Fibroblast of villous mesenchyme (primary cell): ENCODE measurements at regions not wholly inside any gene's neighbourhood (a gene's known extent, or its start where the extent isn't known, plus 50 kb on each side); places are given as distances from the start of the nearest gene placed in this dataset.

Experiments
- DNase-seq: peaks from one replicate; pipeline ENCODE4 v3.0.0-alpha.2; 2010; ENCODE audit warnings: low read depth
- H3K4me3 ChIP-seq: 2 replicates; pipeline ENCODE4 v1.5.1; 2011; ENCODE audit warnings: low read depth, mild to moderate bottlenecking, low read length
- TF ChIP-seq, protein P1 (sequence below): IDR thresholded peaks from 2 replicates; pipeline ENCODE4 v1.5.1; 2012; ENCODE audit warnings: low read depth, mild to moderate bottlenecking, low read length; ENCODE audit not compliant: insufficient read depth

DNA sequence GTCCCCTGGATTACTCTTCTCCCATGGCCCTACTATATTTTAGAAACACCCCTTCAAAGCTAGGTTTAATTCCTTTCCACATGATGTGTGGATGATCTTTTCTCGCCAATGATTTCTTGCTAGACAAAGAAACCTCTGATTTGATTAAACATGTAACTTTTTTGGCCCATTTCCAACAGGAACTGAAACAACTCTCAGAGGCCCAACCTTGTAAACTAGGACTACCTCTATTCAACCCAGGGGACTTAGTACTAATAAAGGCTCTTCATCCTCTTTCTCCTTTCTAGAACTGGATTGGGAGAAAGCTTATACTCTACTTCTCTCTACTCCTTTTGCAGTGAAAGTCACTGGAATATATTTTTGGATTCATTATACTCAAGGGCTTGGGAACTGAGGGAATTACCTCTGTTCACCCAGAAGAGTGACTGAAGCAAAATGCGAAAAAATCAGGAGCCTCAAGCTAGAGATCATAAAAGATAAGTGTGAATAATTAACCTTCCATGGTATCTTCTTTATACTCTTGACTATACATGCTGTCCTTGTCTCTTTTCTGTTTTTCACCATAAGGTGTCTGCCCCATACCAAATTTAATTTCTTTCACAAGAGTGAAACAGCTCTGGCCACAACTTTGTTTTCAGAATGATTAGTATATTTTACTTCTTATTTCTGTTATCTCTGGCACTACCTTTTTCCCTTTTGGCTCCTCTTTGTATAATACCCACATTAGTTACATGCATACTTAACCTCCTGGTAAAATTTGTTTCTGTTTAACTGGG, 977.6 kb downstream of the SLITRK5 start:
- no peak for DNase-seq
- no peak overlapping the region for H3K4me3 ChIP-seq
- TF ChIP-seq, protein P1, sequence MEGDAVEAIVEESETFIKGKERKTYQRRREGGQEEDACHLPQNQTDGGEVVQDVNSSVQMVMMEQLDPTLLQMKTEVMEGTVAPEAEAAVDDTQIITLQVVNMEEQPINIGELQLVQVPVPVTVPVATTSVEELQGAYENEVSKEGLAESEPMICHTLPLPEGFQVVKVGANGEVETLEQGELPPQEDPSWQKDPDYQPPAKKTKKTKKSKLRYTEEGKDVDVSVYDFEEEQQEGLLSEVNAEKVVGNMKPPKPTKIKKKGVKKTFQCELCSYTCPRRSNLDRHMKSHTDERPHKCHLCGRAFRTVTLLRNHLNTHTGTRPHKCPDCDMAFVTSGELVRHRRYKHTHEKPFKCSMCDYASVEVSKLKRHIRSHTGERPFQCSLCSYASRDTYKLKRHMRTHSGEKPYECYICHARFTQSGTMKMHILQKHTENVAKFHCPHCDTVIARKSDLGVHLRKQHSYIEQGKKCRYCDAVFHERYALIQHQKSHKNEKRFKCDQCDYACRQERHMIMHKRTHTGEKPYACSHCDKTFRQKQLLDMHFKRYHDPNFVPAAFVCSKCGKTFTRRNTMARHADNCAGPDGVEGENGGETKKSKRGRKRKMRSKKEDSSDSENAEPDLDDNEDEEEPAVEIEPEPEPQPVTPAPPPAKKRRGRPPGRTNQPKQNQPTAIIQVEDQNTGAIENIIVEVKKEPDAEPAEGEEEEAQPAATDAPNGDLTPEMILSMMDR: no peak

DNA sequence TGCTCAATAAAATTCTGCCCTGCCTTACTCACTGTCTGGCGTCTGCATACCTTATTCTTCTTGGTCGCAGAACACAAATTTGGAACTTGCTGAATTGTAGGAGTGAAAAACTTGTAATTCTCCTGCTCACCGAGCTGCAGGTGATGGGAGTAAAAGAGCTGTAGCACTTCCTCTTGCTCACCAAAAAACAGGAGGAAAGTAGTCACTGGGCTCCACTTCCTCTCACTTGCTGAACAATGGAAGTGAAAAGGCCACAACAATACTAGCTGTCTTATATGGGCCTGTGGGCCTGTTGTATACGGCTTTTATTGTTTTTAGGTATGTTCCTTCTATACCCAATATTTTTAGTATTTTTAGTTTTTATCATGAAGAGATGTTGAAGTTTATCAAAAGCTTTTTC, 978.7 kb downstream of the SLITRK5 start:
- no peak for DNase-seq
- no peak overlapping the region for H3K4me3 ChIP-seq
- TF ChIP-seq, protein P1: no peak

DNA sequence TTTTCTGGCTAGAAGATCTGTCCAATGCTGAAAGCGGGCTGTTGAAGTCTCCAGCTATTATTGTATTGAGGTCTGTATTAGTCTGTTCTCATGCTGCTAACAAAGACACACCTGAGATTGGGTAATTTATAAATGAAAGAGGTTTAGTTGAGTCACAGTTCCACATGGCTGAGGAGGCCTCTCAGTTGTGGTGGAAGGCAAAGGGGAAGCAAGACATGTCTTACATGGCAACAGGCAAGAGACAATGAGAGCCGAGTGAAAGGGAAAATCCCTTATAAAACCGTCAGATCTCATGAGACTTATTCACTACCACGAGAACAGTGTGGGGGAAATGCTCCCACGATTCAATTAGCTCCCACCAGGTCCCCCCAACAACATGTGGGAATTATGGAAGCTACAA, 980.4 kb downstream of the SLITRK5 start:
- DNase-seq: no peak
- no peak overlapping the region for H3K4me3 ChIP-seq
- TF ChIP-seq, protein P1: no peak

DNA sequence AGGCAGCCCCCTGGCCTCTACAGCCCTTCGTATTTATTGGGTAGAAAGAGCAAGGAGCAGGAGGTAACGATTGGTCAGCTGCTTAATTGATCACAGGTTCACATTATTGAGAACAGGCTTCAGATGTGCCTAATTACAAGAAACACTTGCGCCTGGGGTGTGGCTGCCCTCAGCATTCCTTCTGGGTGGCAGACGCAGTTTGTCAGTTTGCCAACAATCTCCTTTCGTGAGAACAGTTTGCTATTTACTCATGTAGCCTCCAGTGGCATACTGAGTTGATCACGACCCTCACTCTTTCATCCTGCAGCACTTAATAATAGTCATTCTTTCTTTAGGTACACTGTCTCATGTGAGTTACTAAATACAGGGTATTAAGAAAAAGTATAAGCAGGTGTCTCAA, 985.6 kb downstream of the SLITRK5 start:
- DNase-seq: no peak
- TF ChIP-seq, protein P1: no peak
- H3K4me3 ChIP-seq: no peak overlapping the region

DNA sequence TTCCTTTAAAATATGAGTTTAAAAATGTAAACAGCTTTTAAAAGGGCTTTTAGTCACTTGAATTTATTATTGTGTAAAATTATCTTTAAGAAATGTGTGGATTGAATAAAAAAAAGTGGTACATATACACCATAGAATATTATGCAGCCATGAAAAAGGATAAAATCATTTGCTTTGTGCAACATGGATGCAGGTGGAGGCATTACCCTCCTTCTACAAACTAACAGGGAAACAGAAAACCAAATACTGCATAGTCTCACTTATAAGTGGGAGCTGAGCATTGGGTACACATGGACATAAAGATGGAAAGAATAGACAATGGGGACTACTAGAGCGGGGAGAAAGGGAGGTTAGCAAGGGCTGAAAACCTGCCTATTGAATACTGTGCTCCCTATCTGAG, 999.3 kb downstream of the SLITRK5 start:
- DNase-seq: no peak
- TF ChIP-seq, protein P1: no peak
- no peak overlapping the region for H3K4me3 ChIP-seq

DNA sequence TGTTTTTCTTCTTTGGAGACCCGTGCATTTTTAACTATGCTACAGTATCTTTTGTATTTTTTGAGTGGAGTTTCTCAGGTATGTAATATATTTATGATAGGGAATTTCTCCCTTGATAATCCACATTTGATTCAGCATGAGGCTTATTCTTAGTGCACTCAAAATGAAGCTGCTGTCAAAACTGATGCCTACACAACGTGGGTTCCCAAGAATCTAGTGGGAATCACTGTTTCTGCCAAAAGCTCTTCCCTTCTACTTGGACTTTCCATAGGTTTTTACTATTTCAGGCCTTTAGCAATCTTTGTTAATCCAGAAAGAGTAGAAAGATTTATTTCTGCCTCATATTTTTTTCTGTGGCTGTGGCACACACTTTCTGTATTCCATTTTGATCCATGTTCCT, 1003.7 kb downstream of the SLITRK5 start:
- TF ChIP-seq, protein P1: no peak
- H3K4me3 ChIP-seq: no peak overlapping the region
- DNase-seq: no peak
